Osteocyte (in vitro differentiated cells): ENCODE measurements at regions not wholly inside any gene's neighbourhood (a gene's known extent, or its start where the extent isn't known, plus 50 kb on each side); places are given as distances from the start of the nearest gene placed in this dataset.

Source experiments
- DNase-seq: peaks from one replicate; pipeline ENCODE4 v3.0.0; 2021; ENCODE audit warnings: mixed read lengths; ENCODE audit not compliant: unreplicated experiment; ENCODE audit errors: extremely low spot score
- H3K27ac Mint-ChIP-seq: one replicate; pipeline ENCODE4 v1.8.0; 2021; ENCODE audit warnings: mild to moderate bottlenecking, mixed read lengths; ENCODE audit not compliant: unreplicated experiment
- H3K27me3 Mint-ChIP-seq: one replicate; pipeline ENCODE4 v1.8.0; 2021; ENCODE audit warnings: mixed read lengths; ENCODE audit not compliant: unreplicated experiment
- H3K36me3 Mint-ChIP-seq: one replicate; pipeline ENCODE4 v1.8.0; 2021; ENCODE audit warnings: mixed read lengths; ENCODE audit not compliant: unreplicated experiment
- H3K4me1 Mint-ChIP-seq: one replicate; pipeline ENCODE4 v1.8.0; 2021; ENCODE audit warnings: mixed read lengths; ENCODE audit not compliant: unreplicated experiment
- H3K4me3 Mint-ChIP-seq: one replicate; pipeline ENCODE4 v1.8.0; 2021; ENCODE audit warnings: mild to moderate bottlenecking, moderate library complexity, mixed read lengths; ENCODE audit not compliant: unreplicated experiment
- H3K9me3 Mint-ChIP-seq: one replicate; pipeline ENCODE4 v1.8.0; 2021; ENCODE audit warnings: mixed read lengths; ENCODE audit not compliant: unreplicated experiment
- CTCF ChIP-seq: fragments of 200-600 bp; sonication (generic); IDR thresholded peaks from 2 replicates; pipeline ENCODE4 v1.5.0; 2021; ENCODE audit warnings: antibody characterized with exemption, mild to moderate bottlenecking, moderate library complexity

- no peaks in the 10 kb centered on the region for H3K9me3 Mint-ChIP-seq
- H3K4me1 Mint-ChIP-seq, result no peaks in the 10 kb centered on the region
- no peak for TF ChIP-seq CTCF
- no peak overlapping the region for H3K4me3 Mint-ChIP-seq
- no peak overlapping the region for H3K27ac Mint-ChIP-seq
- no peaks in the 10 kb centered on the region for H3K27me3 Mint-ChIP-seq
- no peaks in the 10 kb centered on the region for H3K36me3 Mint-ChIP-seq
- no peak for DNase-seq
Measured at GRCh38 chr1:242728696-242729095, 204.2 kb upstream of the PLD5 start.

GRCh38 chr1:242723044-242723716 lies 198.7 kb upstream of the PLD5 start:
- H3K4me3 Mint-ChIP-seq, result no peak overlapping the region
- no peak for DNase-seq
- no peaks in the 10 kb centered on the region for H3K4me1 Mint-ChIP-seq
- H3K36me3 Mint-ChIP-seq, result no peaks in the 10 kb centered on the region
- peaks cover 17% of the 10 kb centered on the region for H3K9me3 Mint-ChIP-seq
- H3K27me3 Mint-ChIP-seq, result no peaks in the 10 kb centered on the region
- no peak overlapping the region for H3K27ac Mint-ChIP-seq
- no peak for TF ChIP-seq CTCF

GRCh38 chr1:242718967-242719366 lies 194.5 kb upstream of the PLD5 start:
- no peak for DNase-seq
- Mint-ChIP-seq H3K9me3 (peaks cover 23% of the 10 kb centered on the region), H3K4me3 (no peak overlapping the region), H3K27ac (no peak overlapping the region), H3K4me1 (no peaks in the 10 kb centered on the region), H3K36me3 (no peaks in the 10 kb centered on the region), H3K27me3 (no peaks in the 10 kb centered on the region)
- TF ChIP-seq CTCF, result no peak

- no peak overlapping the region for H3K4me3 Mint-ChIP-seq
Measured at GRCh38 chr1:242712248-242712647, 187.8 kb upstream of the PLD5 start.

GRCh38 chr1:242710847-242711246 lies 186.3 kb upstream of the PLD5 start:
- Mint-ChIP-seq H3K4me3 (no peak overlapping the region), H3K27me3 (no peaks in the 10 kb centered on the region), H3K27ac (no peak overlapping the region), H3K9me3 (peaks cover 10% of the 10 kb centered on the region), H3K4me1 (no peaks in the 10 kb centered on the region), H3K36me3 (no peaks in the 10 kb centered on the region)
- no peak for DNase-seq
- TF ChIP-seq CTCF, result no peak

More at GRCh38 chr1:242712248-242712647, 187.8 kb upstream of the PLD5 start:
- H3K4me1 Mint-ChIP-seq, result no peaks in the 10 kb centered on the region
- TF ChIP-seq CTCF, result no peak
- no peaks in the 10 kb centered on the region for H3K27me3 Mint-ChIP-seq
- peaks cover 10% of the 10 kb centered on the region for H3K9me3 Mint-ChIP-seq
- DNase-seq, result no peak
- no peak overlapping the region for H3K27ac Mint-ChIP-seq
- H3K36me3 Mint-ChIP-seq, result no peaks in the 10 kb centered on the region
